ENCODE measurements at regions not wholly inside any gene's neighbourhood (a gene's known extent, or its start where the extent isn't known, plus 50 kb on each side); places are given as distances from the start of the nearest gene placed in this dataset.

DNA sequence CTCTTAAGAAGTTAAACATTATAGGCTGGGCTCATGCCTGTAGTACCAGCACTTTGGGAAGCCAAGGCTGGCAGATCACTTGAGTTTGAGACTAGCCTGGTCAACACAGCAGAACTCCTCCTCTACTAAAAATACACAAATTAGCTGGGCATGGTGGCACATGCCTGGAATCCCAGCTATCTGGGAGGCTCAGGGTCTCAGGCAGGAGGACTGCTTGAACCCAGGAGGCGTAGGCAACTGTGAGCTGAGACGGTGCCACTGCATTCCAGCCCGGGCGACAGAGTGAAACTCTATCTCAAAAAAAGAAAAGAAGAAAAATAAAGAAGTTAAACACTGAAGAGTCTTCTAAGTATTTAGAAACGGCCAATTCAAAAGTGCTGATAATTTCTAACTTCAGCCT, 164.3 kb upstream of the GALNTL6 start:
- DNase-seq (ENCODE audit: insufficient read length, low spot score) (no peak), FAIRE-seq (no peak)
- no peak for TF ChIP-seq POLR2AphosphoS5 (IDR thresholded peaks at IDR 0.05; ENCODE audit: low read depth, low read length)
- no peak for TF ChIP-seq SPI1 (IDR thresholded peaks at IDR 0.05; ENCODE audit: low read depth, low read length)
- TF ChIP-seq POLR2A (IDR thresholded peaks at IDR 0.05; ENCODE audit: low read depth, low read length) = no peak
- TF ChIP-seq TAF1 (IDR thresholded peaks at IDR 0.05; ENCODE audit: low read depth, low read length) = no peak
- no peak for TF ChIP-seq PAX5 (IDR thresholded peaks at IDR 0.05; ENCODE audit: insufficient read depth, low read length, severe bottlenecking)
- TF ChIP-seq POU2F2 (IDR thresholded peaks at IDR 0.05; ENCODE audit: low read depth, low read length) = no peak

DNA sequence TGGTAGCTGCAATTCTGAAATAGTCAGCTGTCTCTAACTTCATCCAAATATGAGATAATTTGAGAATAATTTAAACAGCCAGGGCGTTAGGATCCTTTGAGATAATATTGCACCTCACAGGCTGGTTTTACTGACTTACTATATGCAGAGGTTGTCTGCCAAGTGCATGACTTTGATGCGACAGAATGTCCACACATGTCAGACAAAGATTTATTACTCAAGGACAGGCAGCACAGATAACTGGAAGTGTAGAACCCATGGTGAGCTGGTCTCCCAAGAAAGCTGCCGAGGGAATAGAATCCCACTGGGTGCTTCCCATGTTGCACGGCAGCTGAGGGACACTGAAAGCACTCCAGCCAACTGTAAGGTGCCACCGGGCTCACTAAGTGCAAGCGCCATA, 166.2 kb upstream of the GALNTL6 start:
- TF ChIP-seq SPI1 (IDR thresholded peaks at IDR 0.05; ENCODE audit: low read depth, low read length) = no peak
- DNase-seq (ENCODE audit: insufficient read length, low spot score) (no peak), FAIRE-seq (no peak)

DNA sequence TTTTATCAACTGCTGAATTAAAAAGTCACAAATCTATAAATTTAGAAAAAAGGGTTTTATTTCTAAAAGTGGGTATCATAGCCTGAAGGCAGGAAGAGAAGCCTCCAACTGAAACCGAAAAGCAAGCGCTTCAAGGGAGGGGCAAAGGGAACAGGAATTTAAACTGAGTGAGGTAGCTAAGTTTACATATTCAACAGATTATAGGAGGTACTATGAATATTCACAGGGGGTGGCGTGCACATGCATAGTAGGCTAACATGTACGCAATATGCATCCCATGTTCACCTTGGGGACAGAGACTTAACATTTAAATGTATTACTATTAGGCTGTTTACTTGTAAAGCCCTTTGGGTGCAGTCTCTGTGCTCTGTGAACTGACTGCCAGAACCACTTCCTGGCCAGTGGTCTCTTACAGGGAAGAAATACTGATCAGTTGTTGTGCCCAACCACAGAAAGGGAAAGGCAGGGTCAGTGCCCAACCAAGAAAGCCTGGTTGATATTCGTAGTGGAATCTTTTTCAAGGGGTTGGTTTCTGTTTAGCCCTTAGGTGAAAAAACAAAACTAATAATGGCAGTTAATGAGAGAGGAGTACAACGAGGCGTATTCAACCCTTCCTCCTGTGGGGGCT, 168.7 kb upstream of the GALNTL6 start:
- no peak for DNase-seq (ENCODE audit: insufficient read length, low spot score)
- peak; percentile 93 for FAIRE-seq
- no peak for TF ChIP-seq POLR2AphosphoS5 (IDR thresholded peaks at IDR 0.05; ENCODE audit: low read depth, low read length)
- TF ChIP-seq SPI1 (IDR thresholded peaks at IDR 0.05; ENCODE audit: low read depth, low read length) = no peak; the same call in 1 of the 2 replicates
- TF ChIP-seq TAF1 (IDR thresholded peaks at IDR 0.05; ENCODE audit: low read depth, low read length) = no peak
- TF ChIP-seq POLR2A (IDR thresholded peaks at IDR 0.05; ENCODE audit: low read depth, low read length) = no peak
- TF ChIP-seq POU2F2 (IDR thresholded peaks at IDR 0.05; ENCODE audit: low read depth, low read length) = peak; percentile 93
- TF ChIP-seq PAX5 (IDR thresholded peaks at IDR 0.05; ENCODE audit: insufficient read depth, low read length, severe bottlenecking) = no peak

DNA sequence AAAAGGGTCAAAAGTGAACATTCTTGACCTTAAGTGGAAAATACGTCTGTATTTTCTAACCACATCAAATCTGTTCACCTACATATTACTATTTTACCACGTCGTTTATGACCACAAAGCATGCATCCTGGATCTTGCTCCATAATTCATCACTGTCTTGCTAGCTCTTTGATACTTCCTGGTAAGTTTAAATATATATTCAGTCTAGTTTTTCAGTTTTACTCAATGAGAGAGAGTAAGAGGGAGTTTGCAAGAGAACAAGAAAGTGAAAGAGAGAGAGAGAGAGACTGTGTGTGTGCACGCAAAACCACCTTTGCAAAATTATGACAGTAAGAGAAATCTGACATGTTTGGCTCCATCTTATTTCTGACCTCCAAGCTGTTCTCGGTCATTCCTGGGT, 173.7 kb upstream of the GALNTL6 start:
- TF ChIP-seq POLR2A (IDR thresholded peaks at IDR 0.05; ENCODE audit: low read depth, low read length) = no peak
- no peak for TF ChIP-seq PAX5 (IDR thresholded peaks at IDR 0.05; ENCODE audit: insufficient read depth, low read length, severe bottlenecking)
- no peak for TF ChIP-seq SPI1 (IDR thresholded peaks at IDR 0.05; ENCODE audit: low read depth, low read length)
- TF ChIP-seq POU2F2 (IDR thresholded peaks at IDR 0.05; ENCODE audit: low read depth, low read length) = no peak
- TF ChIP-seq TAF1 (IDR thresholded peaks at IDR 0.05; ENCODE audit: low read depth, low read length) = no peak
- no peak for TF ChIP-seq POLR2AphosphoS5 (IDR thresholded peaks at IDR 0.05; ENCODE audit: low read depth, low read length)
- FAIRE-seq = peak; percentile 31
- DNase-seq (ENCODE audit: insufficient read length, low spot score) = no peak

DNA sequence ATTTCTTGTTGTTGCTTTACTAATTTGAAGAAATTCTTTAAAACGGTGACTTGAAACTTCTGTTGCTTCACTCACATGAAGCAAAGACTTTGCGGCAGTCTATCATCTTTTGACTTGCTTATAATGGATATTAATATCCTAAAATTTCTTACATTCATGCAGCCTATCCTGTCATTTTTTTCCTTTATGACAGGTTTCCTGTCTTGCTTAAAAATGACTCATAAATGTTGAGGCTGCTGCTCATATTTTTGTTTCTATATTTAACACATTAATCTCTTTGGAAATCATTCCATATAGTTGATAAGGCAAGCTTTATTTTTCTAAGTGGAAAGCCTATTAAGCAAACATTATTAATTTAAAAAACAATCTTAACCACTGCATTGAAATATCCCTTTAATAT, 176.6 kb upstream of the GALNTL6 start:
- DNase-seq (ENCODE audit: insufficient read length, low spot score) (no peak), FAIRE-seq (no peak)
- no peak for TF ChIP-seq POLR2AphosphoS5 (IDR thresholded peaks at IDR 0.05; ENCODE audit: low read depth, low read length)

DNA sequence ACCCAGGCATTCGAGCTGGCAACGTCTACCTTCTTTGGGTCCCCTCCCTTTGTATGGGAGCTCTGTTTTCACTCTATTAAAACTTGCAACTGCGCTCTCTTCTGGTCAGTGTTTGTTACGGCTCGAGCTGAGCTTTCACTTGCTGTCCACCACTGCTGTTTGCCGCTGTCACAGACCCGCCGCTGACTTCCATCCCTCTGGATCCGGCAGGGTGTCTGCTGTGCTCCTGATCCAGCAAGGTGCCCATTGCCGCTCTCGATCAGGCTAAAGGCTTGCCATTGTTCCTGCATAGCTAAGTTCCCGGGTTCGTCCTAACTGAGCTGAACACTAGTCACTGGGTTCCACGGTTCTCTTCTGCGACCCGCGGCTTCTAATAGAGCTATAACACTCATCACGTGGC, 183.5 kb upstream of the GALNTL6 start:
- DNase-seq (ENCODE audit: insufficient read length, low spot score) (no peak), FAIRE-seq (no peak)

DNA sequence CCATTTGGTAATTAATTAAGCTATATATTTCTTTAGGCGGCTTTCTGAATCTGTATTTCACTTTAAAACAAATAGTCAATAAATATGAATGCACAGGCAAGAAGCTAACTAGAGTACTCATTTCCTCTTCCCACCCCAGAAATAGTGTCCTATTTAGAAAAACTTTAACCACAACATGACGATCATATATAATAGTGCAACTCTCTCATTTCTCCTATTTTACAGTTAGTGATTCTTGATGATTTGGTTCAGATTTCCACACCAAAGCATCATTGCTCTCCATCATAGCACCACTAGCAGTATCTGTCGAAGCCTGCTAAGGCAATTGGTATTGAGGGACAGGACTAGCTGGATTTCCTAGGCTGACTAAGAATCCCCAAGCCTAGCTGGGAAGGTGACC, 184.0 kb upstream of the GALNTL6 start:
- no peak for DNase-seq (ENCODE audit: insufficient read length, low spot score)
- no peak for FAIRE-seq
- TF ChIP-seq SPI1 (IDR thresholded peaks at IDR 0.05; ENCODE audit: low read depth, low read length) = peak; percentile 79
- no peak for TF ChIP-seq POU2F2 (IDR thresholded peaks at IDR 0.05; ENCODE audit: low read depth, low read length)

More for the DNA sequence above, 183.5 kb upstream of the GALNTL6 start:
- no peak for TF ChIP-seq PAX5 (IDR thresholded peaks at IDR 0.05; ENCODE audit: insufficient read depth, low read length, severe bottlenecking)
- no peak for TF ChIP-seq POLR2A (IDR thresholded peaks at IDR 0.05; ENCODE audit: low read depth, low read length)
- no peak for TF ChIP-seq TAF1 (IDR thresholded peaks at IDR 0.05; ENCODE audit: low read depth, low read length)
- TF ChIP-seq SPI1 (IDR thresholded peaks at IDR 0.05; ENCODE audit: low read depth, low read length) = no peak
- TF ChIP-seq POLR2AphosphoS5 (IDR thresholded peaks at IDR 0.05; ENCODE audit: low read depth, low read length) = no peak
- TF ChIP-seq POU2F2 (IDR thresholded peaks at IDR 0.05; ENCODE audit: low read depth, low read length) = no peak

DNA sequence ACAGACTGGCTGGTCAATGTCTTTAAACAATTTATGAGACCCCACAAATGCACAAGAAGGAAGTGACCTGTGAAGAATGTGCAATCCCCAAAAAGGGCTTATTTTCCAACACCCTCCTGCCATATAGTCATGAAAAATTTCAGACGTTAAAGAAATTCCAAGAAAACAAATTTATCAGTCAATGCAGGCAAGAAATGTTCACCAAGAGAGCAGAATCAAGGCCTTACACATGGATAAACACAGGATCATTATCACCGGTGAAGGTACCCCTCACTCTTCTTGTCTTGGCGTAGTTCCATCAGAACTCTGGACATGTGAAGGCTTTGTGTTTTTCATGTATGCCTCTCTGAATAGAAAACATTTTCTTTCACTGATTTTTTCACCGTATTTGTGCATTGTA, 186.7 kb upstream of the GALNTL6 start:
- TF ChIP-seq SPI1 (IDR thresholded peaks at IDR 0.05; ENCODE audit: low read depth, low read length) = no peak
- TF ChIP-seq POLR2AphosphoS5 (IDR thresholded peaks at IDR 0.05; ENCODE audit: low read depth, low read length) = no peak
- TF ChIP-seq POLR2A (IDR thresholded peaks at IDR 0.05; ENCODE audit: low read depth, low read length) = no peak
- no peak for TF ChIP-seq PAX5 (IDR thresholded peaks at IDR 0.05; ENCODE audit: insufficient read depth, low read length, severe bottlenecking)
- no peak for TF ChIP-seq POU2F2 (IDR thresholded peaks at IDR 0.05; ENCODE audit: low read depth, low read length)
- TF ChIP-seq TAF1 (IDR thresholded peaks at IDR 0.05; ENCODE audit: low read depth, low read length) = no peak
- DNase-seq (ENCODE audit: insufficient read length, low spot score) (no peak), FAIRE-seq (no peak)

DNA sequence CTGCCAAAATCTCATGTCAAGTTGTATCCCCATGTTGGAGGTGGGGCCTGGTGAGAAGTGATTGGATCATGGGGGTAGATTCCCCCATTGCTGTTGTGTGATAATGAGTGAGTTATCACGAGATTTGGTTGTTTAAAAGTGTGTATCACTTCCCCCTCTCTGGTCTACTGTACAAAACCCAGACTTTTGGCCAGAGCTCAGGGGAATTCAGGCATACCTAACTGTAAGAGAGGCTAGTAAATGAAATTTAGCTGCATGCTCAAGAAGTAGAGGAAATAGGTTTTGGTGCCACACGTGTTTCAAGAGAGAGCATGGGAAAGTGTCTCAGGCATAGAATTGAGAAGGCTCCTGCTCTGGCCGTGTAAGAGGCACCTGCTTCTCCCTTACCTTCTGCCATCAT, 190.5 kb upstream of the GALNTL6 start:
- DNase-seq (ENCODE audit: insufficient read length, low spot score) = no peak
- TF ChIP-seq TAF1 (IDR thresholded peaks at IDR 0.05; ENCODE audit: low read depth, low read length) (no peak), POLR2A (IDR thresholded peaks at IDR 0.05; ENCODE audit: low read depth, low read length) (no peak), POLR2AphosphoS5 (IDR thresholded peaks at IDR 0.05; ENCODE audit: low read depth, low read length) (no peak), POU2F2 (IDR thresholded peaks at IDR 0.05; ENCODE audit: low read depth, low read length) (no peak), SPI1 (IDR thresholded peaks at IDR 0.05; ENCODE audit: low read depth, low read length) (0 out of 2 replicates have a peak, but pooled peaks have one; percentile 20), PAX5 (IDR thresholded peaks at IDR 0.05; ENCODE audit: insufficient read depth, low read length, severe bottlenecking) (no peak)
- peak; percentile 50 for FAIRE-seq

DNA sequence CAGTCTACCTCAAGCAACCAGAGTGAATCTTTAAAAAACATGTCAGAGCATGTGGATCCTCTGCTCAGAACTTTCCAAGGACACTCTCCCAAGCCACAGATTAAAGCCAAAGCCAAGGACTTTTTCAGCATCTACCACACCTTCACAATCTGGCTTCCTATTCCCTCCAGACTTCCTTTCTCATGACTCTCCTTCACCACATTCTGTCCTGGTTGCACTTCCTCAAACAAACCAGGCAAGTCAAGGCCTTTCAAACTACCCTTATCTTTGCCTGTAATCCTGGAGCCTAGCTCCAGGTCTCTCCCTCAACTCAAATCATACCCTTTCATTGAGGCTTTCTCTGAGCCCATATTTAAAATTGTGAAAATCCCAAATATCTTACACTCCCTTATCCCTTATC, 191.6 kb upstream of the GALNTL6 start:
- FAIRE-seq = peak; percentile 23

DNA sequence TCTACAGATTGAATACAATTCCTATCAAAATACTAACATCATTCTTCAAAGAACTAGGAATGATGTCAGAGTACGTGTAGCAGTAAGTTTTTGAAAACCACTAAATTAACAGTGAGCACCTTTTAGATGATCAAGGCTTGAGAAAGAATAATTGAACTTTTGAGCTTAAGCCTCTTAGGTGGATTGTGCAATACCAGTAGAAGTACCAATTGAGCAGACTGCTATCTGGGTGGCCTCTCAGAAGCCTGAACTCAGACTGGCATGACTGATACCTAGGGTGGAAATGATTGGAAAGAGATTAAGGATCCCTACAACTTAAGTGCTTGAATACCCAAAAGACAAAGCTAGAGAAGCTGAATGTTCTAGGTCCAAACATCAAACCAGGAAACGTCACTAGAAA, 200.3 kb upstream of the GALNTL6 start:
- TF ChIP-seq PAX5 (IDR thresholded peaks at IDR 0.05; ENCODE audit: insufficient read depth, low read length, severe bottlenecking) (no peak), TAF1 (IDR thresholded peaks at IDR 0.05; ENCODE audit: low read depth, low read length) (no peak)
- DNase-seq (ENCODE audit: insufficient read length, low spot score) = no peak
- FAIRE-seq = no peak

More for the DNA sequence above, 191.6 kb upstream of the GALNTL6 start:
- no peak for DNase-seq (ENCODE audit: insufficient read length, low spot score)
- TF ChIP-seq POLR2AphosphoS5 (IDR thresholded peaks at IDR 0.05; ENCODE audit: low read depth, low read length) (no peak), SPI1 (IDR thresholded peaks at IDR 0.05; ENCODE audit: low read depth, low read length) (peak; percentile 90), TAF1 (IDR thresholded peaks at IDR 0.05; ENCODE audit: low read depth, low read length) (no peak)

Data from GM12891 (cell line).